Spinal cord (tissue), 9 donors: ENCODE measurements at regions not wholly inside any gene's neighbourhood (a gene's known extent, or its start where the extent isn't known, plus 50 kb on each side); places are given as distances from the start of the nearest gene placed in this dataset.

ENCODE experiments used
- DNase-seq, 6 donors: peaks; one replicate each; pipeline versions ENCODE4 v3.0.0 to v3.0.0-alpha.2; 2013 to 2015; ENCODE audit warnings: low spot score in 6 of 6, low read depth in 4 of 6
- H3K27ac ChIP-seq: one replicate; pipeline ENCODE4 v1.5.1; 2013; ENCODE audit warnings: low read depth, low read length, control low read depth
- H3K27me3 ChIP-seq: one replicate; pipeline ENCODE4 v1.6.1; 2013; ENCODE audit warnings: low read length; ENCODE audit not compliant: control insufficient read depth, insufficient read depth
- H3K36me3 ChIP-seq: one replicate; pipeline ENCODE4 v1.6.1; 2013; ENCODE audit warnings: low read length; ENCODE audit not compliant: control insufficient read depth, insufficient read depth
- H3K4me1 ChIP-seq: one replicate; pipeline ENCODE4 v1.6.1; 2013; ENCODE audit warnings: low read length; ENCODE audit not compliant: control insufficient read depth, insufficient read depth
- H3K4me3 ChIP-seq: one replicate; pipeline ENCODE4 v1.5.1; 2013; ENCODE audit warnings: low read depth, low read length, control low read depth
- H3K9me3 ChIP-seq: one replicate; pipeline ENCODE4 v1.6.1; 2013; ENCODE audit warnings: low read length; ENCODE audit not compliant: control insufficient read depth, insufficient read depth
- WGBS: methylation state at CpG from one replicate; pipeline ENCODE4 v1.1.5; 2013; ENCODE audit warnings: missing lambda C conversion rate; ENCODE audit not compliant: insufficient coverage; 5-methylcytosine and 5-hydroxymethylcytosine counted together
- donor health status: healthy.

DNA sequence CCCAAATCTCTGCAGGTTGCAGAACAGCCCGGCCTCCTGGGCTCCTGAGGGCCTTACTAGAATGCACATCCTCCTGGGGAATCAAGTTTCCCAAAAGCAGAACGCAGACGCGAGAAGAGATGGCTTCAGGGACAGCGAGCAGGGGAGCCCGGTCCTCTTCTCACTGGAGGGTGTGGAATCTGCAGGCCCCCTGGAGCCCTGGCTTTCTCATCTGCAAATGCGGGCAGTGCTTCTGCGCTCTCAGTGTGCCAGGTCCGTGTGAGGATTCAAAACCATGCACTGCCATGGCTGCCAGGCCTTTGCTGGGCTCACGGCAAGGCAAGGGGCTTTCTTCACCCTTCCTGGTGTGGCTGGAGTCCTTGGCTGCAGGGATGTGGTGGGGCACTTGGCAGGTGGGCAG is 330.9 kb upstream of the MKI67 start:
- no peak overlapping the region for H3K4me3 ChIP-seq
- 78% methylated on average over 9 of the region's 10 CpGs for WGBS
- no peak for DNase-seq
- no peaks in the 10 kb centered on the region for H3K27me3 ChIP-seq
- H3K9me3 ChIP-seq = no peaks in the 10 kb centered on the region
- no peak overlapping the region for H3K27ac ChIP-seq
- peaks cover 3% of the 10 kb centered on the region for H3K4me1 ChIP-seq
- H3K36me3 ChIP-seq = no peaks in the 10 kb centered on the region

DNA sequence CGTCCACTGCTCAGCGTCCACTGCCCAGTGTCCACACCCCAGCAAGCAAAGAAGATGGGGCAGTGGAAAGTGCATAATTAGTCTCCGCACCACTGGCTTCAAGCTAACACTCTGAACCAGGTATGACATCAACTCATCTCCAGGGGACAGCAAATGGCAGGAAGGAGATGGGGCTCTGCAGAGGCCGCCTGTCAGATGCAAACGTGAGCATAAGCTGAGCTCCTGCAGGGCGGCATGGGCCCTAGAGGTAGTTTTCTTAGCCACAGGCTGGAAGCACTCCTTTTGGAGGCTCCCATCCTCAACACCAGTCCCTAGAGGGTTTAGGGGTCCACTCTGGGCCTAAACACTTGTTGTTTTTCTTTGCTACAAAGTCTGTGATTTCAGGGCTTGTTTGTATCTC is 335.8 kb upstream of the MKI67 start:
- Histone ChIP-seq H3K36me3 (no peaks in the 10 kb centered on the region), H3K4me1 (peaks cover 7% of the 10 kb centered on the region), H3K9me3 (no peaks in the 10 kb centered on the region), H3K4me3 (no peak overlapping the region), H3K27ac (no peak overlapping the region), H3K27me3 (no peaks in the 10 kb centered on the region)
- no peak for DNase-seq
- WGBS = 82% methylated on average over 4 of the region's 6 CpGs

DNA sequence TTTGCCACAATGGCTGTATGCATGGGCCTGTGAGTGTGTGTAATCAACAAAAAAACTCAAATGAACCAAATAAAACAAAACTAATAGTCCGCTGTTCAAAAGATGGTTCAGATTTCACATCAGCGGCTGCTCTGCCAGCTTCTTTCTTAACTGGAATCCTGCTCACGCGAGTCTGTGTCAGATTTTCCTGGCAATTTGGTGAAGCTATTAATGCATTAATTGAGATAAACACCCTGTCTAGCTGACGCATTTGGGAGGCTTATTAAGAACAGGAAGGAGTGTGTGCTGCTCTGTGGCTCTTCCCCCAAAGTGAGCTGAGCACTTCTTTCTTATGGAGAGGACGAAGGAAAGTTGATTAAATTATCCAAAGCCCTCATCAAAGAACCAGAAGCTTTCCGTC is 336.6 kb upstream of the MKI67 start:
- no peaks in the 10 kb centered on the region for H3K36me3 ChIP-seq

DNA sequence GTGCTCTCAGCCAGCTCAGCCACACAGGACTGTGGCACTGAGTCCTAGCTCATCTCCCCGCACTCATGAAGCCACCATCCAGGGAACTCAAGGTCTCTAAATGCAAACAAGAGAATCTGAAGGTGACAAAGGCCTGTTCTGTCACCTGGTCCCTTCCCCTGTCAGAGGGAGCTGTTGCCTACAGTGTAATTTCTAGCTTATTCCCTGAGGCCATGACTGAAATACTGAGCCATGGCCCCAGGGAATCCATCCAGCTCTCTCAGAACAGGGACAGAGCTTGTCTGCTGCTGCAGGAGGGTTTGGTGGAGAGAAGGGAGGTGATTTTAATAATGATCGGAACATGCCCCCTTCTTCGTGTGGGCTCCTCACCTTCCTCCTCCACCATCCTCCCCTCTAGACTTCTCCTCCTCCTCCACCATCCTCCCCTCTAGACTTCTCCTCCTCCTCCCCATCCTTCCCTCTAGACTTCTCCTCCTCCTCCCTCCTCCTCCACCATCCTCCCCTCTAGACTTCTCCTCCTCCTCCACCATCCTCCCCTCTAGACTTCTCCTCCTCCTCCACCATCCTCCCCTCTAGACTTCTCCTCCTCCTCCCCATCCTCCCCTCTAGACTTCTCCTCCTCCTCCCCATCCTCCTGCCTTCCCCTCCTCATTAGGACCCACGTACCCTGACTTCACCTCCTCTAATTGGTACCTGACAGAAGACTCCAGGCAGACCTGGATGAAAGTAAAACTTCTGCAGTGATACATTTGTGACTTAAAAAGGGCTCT is 338.0 kb upstream of the MKI67 start:
- Histone ChIP-seq H3K27me3 (no peaks in the 10 kb centered on the region), H3K36me3 (no peaks in the 10 kb centered on the region), H3K4me3 (no peak overlapping the region), H3K9me3 (no peaks in the 10 kb centered on the region), H3K4me1 (peaks cover 7% of the 10 kb centered on the region), H3K27ac (no peak overlapping the region)
- DNase-seq = peak in 2 of 6 donors; percentile 54 to 66
- WGBS = 89% methylated on average over 1 of the region's 4 CpGs

More for the DNA sequence above, 336.6 kb upstream of the MKI67 start:
- no peaks in the 10 kb centered on the region for H3K27me3 ChIP-seq
- DNase-seq = peak in 2 of 6 donors; percentile 25 to 60
- H3K4me1 ChIP-seq = peaks cover 7% of the 10 kb centered on the region
- WGBS = 60% methylated on average over 2 of the region's 7 CpGs
- H3K9me3 ChIP-seq = no peaks in the 10 kb centered on the region
- H3K27ac ChIP-seq = no peak overlapping the region
- no peak overlapping the region for H3K4me3 ChIP-seq

DNA sequence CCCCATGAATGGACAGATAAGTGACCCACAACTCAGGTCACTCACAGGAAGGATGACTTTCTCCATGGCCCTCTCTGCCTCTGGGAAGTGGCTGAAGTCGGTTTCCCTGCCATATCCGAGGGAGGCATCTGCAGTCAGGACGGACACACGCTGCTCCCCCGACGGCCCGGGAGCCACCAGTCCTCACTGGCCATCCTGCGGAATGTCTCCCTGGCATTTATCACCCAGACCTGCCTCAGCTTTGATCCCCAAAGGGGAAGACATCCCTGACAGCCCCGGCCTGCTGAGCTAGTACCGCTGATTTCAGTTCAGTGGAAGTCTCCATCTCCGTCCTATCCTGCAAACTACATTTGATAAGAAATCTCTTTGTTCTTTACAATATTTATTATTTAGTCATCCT is 339.5 kb upstream of the MKI67 start:
- H3K36me3 ChIP-seq = no peaks in the 10 kb centered on the region
- H3K4me1 ChIP-seq = peaks cover 14% of the 10 kb centered on the region
- no peaks in the 10 kb centered on the region for H3K27me3 ChIP-seq
- no peak for DNase-seq
- WGBS = 75% methylated on average over 3 of the region's 11 CpGs
- H3K9me3 ChIP-seq = no peaks in the 10 kb centered on the region
- no peak overlapping the region for H3K4me3 ChIP-seq
- no peak overlapping the region for H3K27ac ChIP-seq

DNA sequence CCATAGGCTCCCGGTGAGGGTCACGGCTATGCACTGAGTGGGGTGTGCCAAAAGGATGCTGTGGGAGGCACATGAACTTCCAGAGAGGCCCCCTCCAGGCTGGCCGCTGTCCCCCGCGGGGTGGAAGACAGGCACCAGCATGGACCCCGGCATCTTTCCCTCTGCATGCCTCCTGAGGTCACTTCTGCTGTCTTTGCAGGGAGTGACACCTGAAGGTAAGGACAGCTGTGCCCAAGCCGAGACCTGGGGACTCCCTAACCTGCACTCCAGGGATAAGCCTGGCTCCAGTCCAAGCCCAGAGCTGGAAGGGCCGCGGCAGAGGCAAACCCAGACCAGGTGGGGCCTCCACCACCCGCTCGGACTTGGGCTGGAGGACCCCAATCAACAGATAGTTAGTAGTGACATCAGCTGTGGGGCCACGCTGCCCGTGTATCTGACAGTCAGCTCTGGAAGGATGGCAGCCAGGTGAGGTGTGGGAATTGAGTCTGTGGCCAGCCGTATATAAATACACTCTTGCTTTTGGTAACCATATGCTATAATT is 340.7 kb upstream of the MKI67 start:
- Histone ChIP-seq H3K36me3 (no peaks in the 10 kb centered on the region), H3K9me3 (no peaks in the 10 kb centered on the region), H3K27ac (no peak overlapping the region), H3K4me3 (no peak overlapping the region), H3K27me3 (no peaks in the 10 kb centered on the region), H3K4me1 (peaks cover 14% of the 10 kb centered on the region)
- WGBS = 97% methylated on average over 11 of the region's 14 CpGs
- DNase-seq = no peak

DNA sequence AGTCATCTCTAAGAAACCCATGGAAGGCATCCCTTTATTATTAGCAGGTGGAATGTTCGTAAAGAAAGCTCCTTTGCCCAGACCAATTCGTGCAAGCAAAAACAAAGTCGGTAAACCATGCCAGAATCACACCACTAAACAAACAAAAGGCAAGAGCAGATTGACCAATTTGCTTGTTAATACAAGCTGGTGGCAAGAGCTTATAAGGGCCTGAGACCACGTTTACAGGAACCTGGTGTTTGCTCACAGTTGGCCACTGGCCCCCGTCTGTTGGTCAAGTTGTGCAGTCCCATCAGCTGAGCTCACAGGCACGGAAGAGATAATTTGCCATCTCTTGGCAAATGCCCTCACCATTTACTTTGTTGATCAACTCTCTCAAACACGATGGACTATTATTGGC is 342.2 kb upstream of the MKI67 start:
- Histone ChIP-seq H3K9me3 (no peaks in the 10 kb centered on the region), H3K4me1 (peaks cover 11% of the 10 kb centered on the region), H3K27me3 (no peaks in the 10 kb centered on the region), H3K36me3 (no peaks in the 10 kb centered on the region), H3K27ac (no peak overlapping the region), H3K4me3 (no peak overlapping the region)
- WGBS = 54% methylated on average over 4 of the region's 7 CpGs
- DNase-seq = no peak

DNA sequence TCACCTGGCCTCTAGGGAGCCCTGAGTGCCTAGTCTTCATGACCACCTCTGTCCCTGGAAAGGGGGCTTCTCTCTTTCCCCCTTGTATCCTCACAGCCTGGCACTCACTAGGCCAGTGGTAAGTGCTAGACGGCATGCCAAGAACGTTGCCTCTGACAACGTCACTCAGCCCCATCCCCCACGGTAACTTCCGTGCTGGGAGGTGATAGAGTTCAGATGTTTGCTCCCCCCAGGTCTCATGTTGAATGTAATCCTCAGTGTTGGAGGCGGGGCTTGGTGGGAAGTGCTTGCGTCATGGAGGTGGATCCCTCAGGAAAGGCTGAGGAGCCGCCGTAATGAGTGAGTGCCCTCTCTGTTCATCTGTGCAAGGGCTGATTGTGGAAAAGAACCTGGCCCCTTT is 343.3 kb upstream of the MKI67 start:
- Histone ChIP-seq H3K27ac (no peak overlapping the region), H3K27me3 (no peaks in the 10 kb centered on the region), H3K4me1 (peaks cover 8% of the 10 kb centered on the region), H3K9me3 (no peaks in the 10 kb centered on the region), H3K36me3 (no peaks in the 10 kb centered on the region), H3K4me3 (no peak overlapping the region)
- DNase-seq = no peak
- WGBS = 55% methylated on average over 4 of the region's 9 CpGs

DNA sequence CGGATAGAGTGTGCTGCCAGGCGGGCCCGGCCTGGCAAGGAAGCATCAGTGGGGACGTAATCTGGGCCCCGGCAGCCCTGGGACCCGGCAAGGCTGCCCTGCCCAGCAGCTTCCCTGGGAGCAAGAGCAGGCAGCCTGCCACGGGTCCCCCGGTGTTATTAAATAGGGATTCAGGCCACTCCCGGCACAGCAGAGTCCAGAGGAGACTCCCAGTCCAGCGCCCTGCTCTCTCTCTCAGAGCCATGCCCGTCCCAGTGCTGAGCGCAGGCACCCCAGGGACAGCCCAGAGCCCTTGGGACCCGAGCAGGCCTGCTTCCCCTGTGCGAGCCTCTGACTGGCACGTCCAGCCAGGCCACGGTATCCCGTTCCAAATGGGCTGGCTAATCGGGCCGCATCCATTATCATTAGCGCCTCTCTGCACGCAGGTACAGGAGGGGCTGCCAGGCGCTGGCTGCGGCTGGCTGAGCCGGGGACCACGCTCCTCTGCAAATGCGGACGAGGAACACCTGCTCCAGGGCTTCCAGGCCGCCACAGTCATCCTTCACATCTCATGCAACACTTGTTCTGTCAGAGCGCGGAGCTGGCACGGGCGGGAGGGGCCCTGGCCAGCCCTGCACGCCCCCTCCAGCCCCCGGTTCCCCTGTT is 344.2 kb upstream of the MKI67 start:
- DNase-seq = peak in 1 of 6 donors; percentile 75
- H3K9me3 ChIP-seq = no peaks in the 10 kb centered on the region
- H3K4me1 ChIP-seq = peaks cover 8% of the 10 kb centered on the region
- no peaks in the 10 kb centered on the region for H3K27me3 ChIP-seq
- H3K27ac ChIP-seq = no peak overlapping the region
- no peak overlapping the region for H3K4me3 ChIP-seq
- 66% methylated on average over 33 of the region's 34 CpGs for WGBS
- no peaks in the 10 kb centered on the region for H3K36me3 ChIP-seq

DNA sequence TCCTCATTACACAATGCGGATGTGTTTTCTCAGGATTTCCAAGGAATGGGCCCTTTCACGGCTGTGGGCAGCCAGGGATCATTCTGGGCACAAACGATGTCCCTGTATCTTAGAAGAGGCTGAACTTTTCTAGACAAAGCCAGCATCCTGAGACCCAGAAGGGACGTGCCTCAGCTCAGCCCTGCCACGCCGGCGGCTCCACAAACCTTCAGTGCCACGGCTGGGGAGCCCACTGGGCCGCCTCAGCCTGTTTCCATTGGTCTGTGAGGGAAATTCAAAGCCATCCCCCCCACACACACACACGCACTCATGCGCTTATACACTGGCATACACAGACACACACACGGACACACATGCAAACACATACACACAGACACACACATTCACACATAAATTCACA is 344.9 kb upstream of the MKI67 start:
- Histone ChIP-seq H3K27ac (no peak overlapping the region), H3K9me3 (no peaks in the 10 kb centered on the region), H3K36me3 (no peaks in the 10 kb centered on the region), H3K4me3 (no peak overlapping the region), H3K27me3 (no peaks in the 10 kb centered on the region), H3K4me1 (peaks cover 8% of the 10 kb centered on the region)
- no peak for DNase-seq
- 66% methylated on average over 9 of the region's 12 CpGs for WGBS
